ENCODE measurements at regions not wholly inside any gene's neighbourhood (a gene's known extent, or its start where the extent isn't known, plus 50 kb on each side); places are given as distances from the start of the nearest gene placed in this dataset.

DNA sequence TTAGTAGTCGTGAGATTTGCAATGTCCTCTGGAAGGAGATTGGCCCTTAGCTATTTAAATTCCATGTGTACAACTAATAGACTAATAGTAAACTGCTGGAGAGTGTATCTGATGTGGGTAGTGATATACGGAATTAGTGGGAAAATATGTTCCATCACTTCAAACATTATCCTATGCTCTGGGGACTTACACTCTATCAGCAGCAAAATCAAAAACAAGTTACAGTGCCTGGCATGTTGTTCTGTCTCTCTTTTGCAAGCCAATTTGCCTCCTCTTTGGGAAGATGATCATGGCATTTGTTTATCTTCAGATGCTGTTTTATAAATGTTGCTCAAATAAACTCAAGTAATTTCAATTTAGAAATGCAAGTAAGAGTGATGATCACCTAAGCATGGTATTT is 311.9 kb upstream of the ACO1 start:
- TF ChIP-seq, protein P1, sequence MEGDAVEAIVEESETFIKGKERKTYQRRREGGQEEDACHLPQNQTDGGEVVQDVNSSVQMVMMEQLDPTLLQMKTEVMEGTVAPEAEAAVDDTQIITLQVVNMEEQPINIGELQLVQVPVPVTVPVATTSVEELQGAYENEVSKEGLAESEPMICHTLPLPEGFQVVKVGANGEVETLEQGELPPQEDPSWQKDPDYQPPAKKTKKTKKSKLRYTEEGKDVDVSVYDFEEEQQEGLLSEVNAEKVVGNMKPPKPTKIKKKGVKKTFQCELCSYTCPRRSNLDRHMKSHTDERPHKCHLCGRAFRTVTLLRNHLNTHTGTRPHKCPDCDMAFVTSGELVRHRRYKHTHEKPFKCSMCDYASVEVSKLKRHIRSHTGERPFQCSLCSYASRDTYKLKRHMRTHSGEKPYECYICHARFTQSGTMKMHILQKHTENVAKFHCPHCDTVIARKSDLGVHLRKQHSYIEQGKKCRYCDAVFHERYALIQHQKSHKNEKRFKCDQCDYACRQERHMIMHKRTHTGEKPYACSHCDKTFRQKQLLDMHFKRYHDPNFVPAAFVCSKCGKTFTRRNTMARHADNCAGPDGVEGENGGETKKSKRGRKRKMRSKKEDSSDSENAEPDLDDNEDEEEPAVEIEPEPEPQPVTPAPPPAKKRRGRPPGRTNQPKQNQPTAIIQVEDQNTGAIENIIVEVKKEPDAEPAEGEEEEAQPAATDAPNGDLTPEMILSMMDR (optimal IDR thresholded peaks at IDR 0.05 in 1 of 3, IDR thresholded peaks at IDR 0.05 in 1 of 3, conservative IDR thresholded peaks at IDR 0.05 in 1 of 3; ENCODE audit: extremely low read depth in 1 of 3, insufficient read depth in 2 of 3, low read length in 3 of 3) = no peak
- no peak for TF ChIP-seq EZH2 (IDR thresholded peaks at IDR 0.05; ENCODE audit: low read length)

All from keratinocyte (primary cell).